ENCODE measurements at regions not wholly inside any gene's neighbourhood (a gene's known extent, or its start where the extent isn't known, plus 50 kb on each side); places are given as distances from the start of the nearest gene placed in this dataset.

- TF ChIP-seq, protein P1, sequence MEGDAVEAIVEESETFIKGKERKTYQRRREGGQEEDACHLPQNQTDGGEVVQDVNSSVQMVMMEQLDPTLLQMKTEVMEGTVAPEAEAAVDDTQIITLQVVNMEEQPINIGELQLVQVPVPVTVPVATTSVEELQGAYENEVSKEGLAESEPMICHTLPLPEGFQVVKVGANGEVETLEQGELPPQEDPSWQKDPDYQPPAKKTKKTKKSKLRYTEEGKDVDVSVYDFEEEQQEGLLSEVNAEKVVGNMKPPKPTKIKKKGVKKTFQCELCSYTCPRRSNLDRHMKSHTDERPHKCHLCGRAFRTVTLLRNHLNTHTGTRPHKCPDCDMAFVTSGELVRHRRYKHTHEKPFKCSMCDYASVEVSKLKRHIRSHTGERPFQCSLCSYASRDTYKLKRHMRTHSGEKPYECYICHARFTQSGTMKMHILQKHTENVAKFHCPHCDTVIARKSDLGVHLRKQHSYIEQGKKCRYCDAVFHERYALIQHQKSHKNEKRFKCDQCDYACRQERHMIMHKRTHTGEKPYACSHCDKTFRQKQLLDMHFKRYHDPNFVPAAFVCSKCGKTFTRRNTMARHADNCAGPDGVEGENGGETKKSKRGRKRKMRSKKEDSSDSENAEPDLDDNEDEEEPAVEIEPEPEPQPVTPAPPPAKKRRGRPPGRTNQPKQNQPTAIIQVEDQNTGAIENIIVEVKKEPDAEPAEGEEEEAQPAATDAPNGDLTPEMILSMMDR (IDR thresholded peaks at IDR 0.05; ENCODE audit: borderline replicate concordance, extremely low read depth, low read length, poor library complexity, severe bottlenecking), result no peak
- TF ChIP-seq EZH2 (IDR thresholded peaks at IDR 0.05; ENCODE audit: borderline replicate concordance, low read depth, low read length, severe bottlenecking), result no peak
These were observed 346.1 kb downstream of the DCDC2C start for GRCh38 chr2:4049463-4049862.

All from DND-41 (cell line).